Neural cell (in vitro differentiated cells): ENCODE measurements at regions not wholly inside any gene's neighbourhood (a gene's known extent, or its start where the extent isn't known, plus 50 kb on each side); places are given as distances from the start of the nearest gene placed in this dataset.
"Not testable (repeated sequence)": the region's sequence is repeated elsewhere in the genome, so short reads cannot be mapped to it uniquely, and the experiment has no call there.

Source experiments
- H2AFZ ChIP-seq: fragments of 200-600, 300-800 bp; sonication (generic), shearing (Covaris generic); 2 replicates; pipeline ENCODE4 v1.6.0; 2014; ENCODE audit warnings: low read depth, mild to moderate bottlenecking, antibody characterized with exemption, low read length, moderate library complexity
- H3F3A ChIP-seq: fragments of 200-600 bp; shearing (Covaris generic); 2 replicates; pipeline ENCODE4 v1.6.1; 2016; ENCODE audit warnings: mild to moderate bottlenecking, moderate library complexity, mixed read lengths, antibody characterized with exemption, low read length; ENCODE audit not compliant: insufficient read depth, poor library complexity, severe bottlenecking
- H3K27ac ChIP-seq: fragments of 200-600, 300-800 bp; sonication (generic), shearing (Covaris generic); 2 replicates; pipeline ENCODE4 v1.5.1; 2014; ENCODE audit warnings: mild to moderate bottlenecking, low read length, moderate library complexity
- H3K27me3 ChIP-seq: fragments of 300-800, 200-600 bp; sonication (generic), shearing (Covaris generic); 2 replicates; pipeline ENCODE4 v1.6.0; 2014; ENCODE audit warnings: mild to moderate bottlenecking, low read depth, low read length, moderate library complexity; ENCODE audit not compliant: insufficient read depth
- H3K36me3 ChIP-seq: fragments of 300-800, 200-600 bp; sonication (generic), shearing (Covaris generic); 2 replicates; pipeline ENCODE4 v1.5.1; 2014; ENCODE audit warnings: mild to moderate bottlenecking, antibody characterized with exemption, low read length, moderate library complexity; ENCODE audit not compliant: insufficient read depth
- H3K4me2 ChIP-seq: fragments of 300-800, 200-600 bp; sonication (generic), shearing (Covaris generic); 2 replicates; pipeline ENCODE4 v1.6.0; 2014; ENCODE audit warnings: mild to moderate bottlenecking, low read length
- H3K4me3 ChIP-seq: fragments of 300-800, 200-600 bp; sonication (generic), shearing (Covaris generic); 2 replicates; pipeline ENCODE4 v1.5.1; 2014; ENCODE audit warnings: mild to moderate bottlenecking, low read length, moderate library complexity
- H3K79me2 ChIP-seq: fragments of 200-600 bp; shearing (Covaris generic); replicated peaks from 2 replicates; pipeline ENCODE4 v1.6.0; 2014; ENCODE audit warnings: mild to moderate bottlenecking, low read length, moderate library complexity; ENCODE audit not compliant: insufficient read depth
- H3K9ac ChIP-seq: fragments of 300-800, 200-600 bp; sonication (generic), shearing (Covaris generic); 2 replicates; pipeline ENCODE4 v1.6.1; 2016; ENCODE audit warnings: mild to moderate bottlenecking, low read length, mixed read lengths
- H3K9me2 ChIP-seq: fragments of 200-600 bp; shearing (Covaris generic); 2 replicates; pipeline ENCODE4 v1.6.1; 2016; ENCODE audit warnings: mild to moderate bottlenecking, low read length, mixed read lengths; ENCODE audit not compliant: insufficient read depth
- H3K9me3 ChIP-seq: fragments of 200-600, 300-800 bp; sonication (generic), shearing (Covaris generic); 2 replicates; pipeline ENCODE4 v1.6.1; 2016; ENCODE audit warnings: mild to moderate bottlenecking, mixed run types, low read length, moderate library complexity, mixed read lengths
- H4K20me1 ChIP-seq: fragments of 200-600 bp; shearing (Covaris generic); 2 replicates; pipeline ENCODE4 v1.6.1; 2016; ENCODE audit warnings: mild to moderate bottlenecking, mixed run types; ENCODE audit not compliant: insufficient read depth
- CTCF ChIP-seq: fragments of 450-650 bp; IDR thresholded peaks from 2 replicates; pipeline ENCODE4 v1.5.1; 2014; ENCODE audit warnings: antibody characterized with exemption, mild to moderate bottlenecking, moderate library complexity; ENCODE audit not compliant: poor library complexity, severe bottlenecking
- EP300 ChIP-seq: fragments of 450-650 bp; conservative IDR thresholded peaks from 2 replicates; pipeline ENCODE4 v1.6.1; 2014; ENCODE audit warnings: antibody characterized with exemption, mild to moderate bottlenecking, moderate library complexity; ENCODE audit not compliant: poor library complexity, severe bottlenecking
- EZH2 ChIP-seq: fragments of 200-600, 300-800 bp; shearing (Covaris generic), sonication (generic); IDR thresholded peaks from 2 replicates; pipeline ENCODE4 v1.6.1; 2014; ENCODE audit warnings: antibody characterized with exemption, low read length, borderline replicate concordance, mild to moderate bottlenecking; ENCODE audit not compliant: insufficient read depth, poor library complexity, severe bottlenecking
- MXI1 ChIP-seq: fragments of 450-650 bp; conservative IDR thresholded peaks from 2 replicates; pipeline ENCODE4 v1.6.1; 2014; ENCODE audit warnings: antibody characterized with exemption, mild to moderate bottlenecking; ENCODE audit not compliant: poor library complexity, severe bottlenecking
- POLR2AphosphoS5 ChIP-seq: IDR thresholded peaks from 2 replicates; pipeline ENCODE4 v1.6.1; 2012
- RAD21 ChIP-seq: fragments of 450-650 bp; conservative IDR thresholded peaks from 2 replicates; pipeline ENCODE4 v1.6.1; 2014; ENCODE audit warnings: antibody characterized with exemption, mild to moderate bottlenecking, moderate library complexity
- SMC3 ChIP-seq: fragments of 450-650 bp; conservative IDR thresholded peaks from 2 replicates; pipeline ENCODE4 v1.6.1; 2014; ENCODE audit warnings: antibody characterized with exemption, mild to moderate bottlenecking, moderate library complexity; ENCODE audit not compliant: poor library complexity
- TAF1 ChIP-seq: IDR thresholded peaks from 2 replicates; pipeline ENCODE4 v1.6.1; 2012; ENCODE audit warnings: low read depth
- TF ChIP-seq, protein P1 (sequence below): IDR thresholded peaks from 2 replicates; pipeline ENCODE4 v1.6.1; 2012; ENCODE audit warnings: borderline replicate concordance

GRCh38 chr1:228668553-228669241, 66.6 kb upstream of the RHOU start:
- Histone ChIP-seq H3K27me3 (no peaks in the 10 kb centered on the region), H3K9me3 (no peaks in the 10 kb centered on the region), H3K4me3 (no peak overlapping the region), H2AFZ (no peak overlapping the region), H3K36me3 (no peaks in the 10 kb centered on the region), H4K20me1 (no peaks in the 10 kb centered on the region), H3K4me2 (no peak overlapping the region), H3K79me2 (no peaks in the 10 kb centered on the region), H3F3A (no peaks in the 10 kb centered on the region), H3K27ac (no peak overlapping the region), H3K9ac (no peak overlapping the region), H3K9me2 (no peaks in the 10 kb centered on the region)
- no peak for TF ChIP-seq TAF1
- TF ChIP-seq MXI1, result no peak
- TF ChIP-seq CTCF, result no peak

DNA sequence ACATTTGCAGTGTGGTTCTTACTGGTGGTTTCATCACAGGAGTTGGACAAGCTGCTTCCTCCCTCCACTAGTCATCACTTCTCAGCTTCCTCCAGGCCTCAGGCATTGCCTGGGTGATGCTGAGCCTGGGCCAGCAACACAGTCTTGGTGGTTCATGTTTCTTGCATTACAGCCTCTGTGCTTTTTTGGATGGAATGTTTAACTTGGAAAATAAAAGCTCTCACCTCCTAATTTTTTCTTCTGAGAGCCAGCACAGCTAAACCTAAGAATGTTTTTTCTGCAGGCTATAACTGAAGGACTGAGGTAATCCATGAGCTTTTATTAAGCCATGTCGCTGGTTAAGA, 66.1 kb upstream of the RHOU start:
- no peak overlapping the region for H3K4me3 ChIP-seq
- no peaks in the 10 kb centered on the region for H3K36me3 ChIP-seq
- no peak overlapping the region for H3K27ac ChIP-seq
- no peaks in the 10 kb centered on the region for H3K9me3 ChIP-seq
- no peaks in the 10 kb centered on the region for H3K27me3 ChIP-seq
- no peaks in the 10 kb centered on the region for H3F3A ChIP-seq
- H3K79me2 ChIP-seq, result no peaks in the 10 kb centered on the region
- TF ChIP-seq, protein P1, sequence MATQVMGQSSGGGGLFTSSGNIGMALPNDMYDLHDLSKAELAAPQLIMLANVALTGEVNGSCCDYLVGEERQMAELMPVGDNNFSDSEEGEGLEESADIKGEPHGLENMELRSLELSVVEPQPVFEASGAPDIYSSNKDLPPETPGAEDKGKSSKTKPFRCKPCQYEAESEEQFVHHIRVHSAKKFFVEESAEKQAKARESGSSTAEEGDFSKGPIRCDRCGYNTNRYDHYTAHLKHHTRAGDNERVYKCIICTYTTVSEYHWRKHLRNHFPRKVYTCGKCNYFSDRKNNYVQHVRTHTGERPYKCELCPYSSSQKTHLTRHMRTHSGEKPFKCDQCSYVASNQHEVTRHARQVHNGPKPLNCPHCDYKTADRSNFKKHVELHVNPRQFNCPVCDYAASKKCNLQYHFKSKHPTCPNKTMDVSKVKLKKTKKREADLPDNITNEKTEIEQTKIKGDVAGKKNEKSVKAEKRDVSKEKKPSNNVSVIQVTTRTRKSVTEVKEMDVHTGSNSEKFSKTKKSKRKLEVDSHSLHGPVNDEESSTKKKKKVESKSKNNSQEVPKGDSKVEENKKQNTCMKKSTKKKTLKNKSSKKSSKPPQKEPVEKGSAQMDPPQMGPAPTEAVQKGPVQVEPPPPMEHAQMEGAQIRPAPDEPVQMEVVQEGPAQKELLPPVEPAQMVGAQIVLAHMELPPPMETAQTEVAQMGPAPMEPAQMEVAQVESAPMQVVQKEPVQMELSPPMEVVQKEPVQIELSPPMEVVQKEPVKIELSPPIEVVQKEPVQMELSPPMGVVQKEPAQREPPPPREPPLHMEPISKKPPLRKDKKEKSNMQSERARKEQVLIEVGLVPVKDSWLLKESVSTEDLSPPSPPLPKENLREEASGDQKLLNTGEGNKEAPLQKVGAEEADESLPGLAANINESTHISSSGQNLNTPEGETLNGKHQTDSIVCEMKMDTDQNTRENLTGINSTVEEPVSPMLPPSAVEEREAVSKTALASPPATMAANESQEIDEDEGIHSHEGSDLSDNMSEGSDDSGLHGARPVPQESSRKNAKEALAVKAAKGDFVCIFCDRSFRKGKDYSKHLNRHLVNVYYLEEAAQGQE, result no peak
- TF ChIP-seq SMC3 (no peak), MXI1 (no peak), RAD21 (no peak), EZH2 (no peak), CTCF (no peak), POLR2AphosphoS5 (no peak), EP300 (no peak), TAF1 (no peak)
- no peak overlapping the region for H2AFZ ChIP-seq
- no peaks in the 10 kb centered on the region for H3K9me2 ChIP-seq
- no peak overlapping the region for H3K9ac ChIP-seq
- no peaks in the 10 kb centered on the region for H4K20me1 ChIP-seq
- H3K4me2 ChIP-seq, result no peak overlapping the region

DNA sequence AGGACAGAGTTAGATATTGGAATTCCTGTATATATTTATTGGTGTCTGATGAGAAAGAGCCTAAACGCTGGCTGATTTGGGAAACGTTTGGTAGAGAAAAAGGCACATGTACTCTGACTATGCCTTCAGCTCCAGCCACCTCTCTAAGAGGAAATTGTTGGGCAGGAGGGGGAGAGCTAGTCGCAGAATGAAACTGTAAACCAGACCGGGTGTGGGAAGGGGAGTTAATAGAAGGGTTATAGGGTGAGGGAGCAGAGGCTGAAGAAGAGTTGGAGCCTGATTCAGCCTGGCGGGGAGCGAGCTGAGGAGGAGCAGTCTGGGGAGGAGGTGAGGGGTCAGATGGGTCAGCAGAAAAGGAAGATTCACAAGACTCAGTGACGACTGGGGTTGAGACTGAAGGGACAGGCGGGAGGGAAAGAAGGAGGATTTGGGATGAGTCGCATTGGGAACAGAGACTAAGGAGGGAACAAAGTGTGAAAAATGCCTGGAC, 54.2 kb upstream of the RHOU start:
- H3F3A ChIP-seq, H3K36me3 ChIP-seq, H3K79me2 ChIP-seq, H3K9ac ChIP-seq, H2AFZ ChIP-seq, H3K4me2 ChIP-seq, H3K27ac ChIP-seq, H3K9me3 ChIP-seq, H3K27me3 ChIP-seq, H3K4me3 ChIP-seq, H3K9me2 ChIP-seq, H4K20me1 ChIP-seq: not testable (repeated sequence)
